H1 (cell line): ENCODE measurements at regions not wholly inside any gene's neighbourhood (a gene's known extent, or its start where the extent isn't known, plus 50 kb on each side); places are given as distances from the start of the nearest gene placed in this dataset.

ENCODE experiments used
- CTCF ChIA-PET: fragments of 300-600 bp; sonication (Branson Sonifier 250); formaldehyde crosslinking; loops from one replicate; lab custom pipeline; 2021; ENCODE audit not compliant: partially characterized antibody; lab: Charles Lee
- POLR2A ChIA-PET: fragments of 300-600 bp; sonication (Branson Sonifier 250); formaldehyde crosslinking; loops from one replicate; lab custom pipeline; 2021; ENCODE audit warnings: inconsistent platforms; ENCODE audit not compliant: partially characterized antibody; lab: Charles Lee
- DNase-seq, 2 experiments: peaks; one replicate each; pipeline versions ENCODE4 v3.0.0 to v3.0.0-alpha.2; 2010 to 2022; ENCODE audit warnings: low spot score in 2 of 2, low read depth in 1 of 2, mixed read lengths in 1 of 2
- FAIRE-seq: peaks from 2 replicates; lab custom pipeline; 2011; peaks lifted over from hg19 to GRCh38; lab: Jason Lieb, UNC
- H2AFZ ChIP-seq: 2 replicates; pipeline ENCODE4 v1.8.1; 2012; ENCODE audit warnings: low read length, inconsistent platforms
- H2AK5ac ChIP-seq: 2 replicates; pipeline ENCODE4 v1.6.1; 2013; ENCODE audit warnings: low read depth, low read length
- H2BK120ac ChIP-seq: replicated peaks from 2 replicates; pipeline ENCODE3; 2013; ENCODE audit warnings: low read depth, low read length, inconsistent platforms
- H2BK12ac ChIP-seq: 2 replicates; pipeline ENCODE4 v1.6.1; 2013; ENCODE audit warnings: low read depth, low read length
- H2BK15ac ChIP-seq: 2 replicates; pipeline ENCODE4 v1.6.1; 2013; ENCODE audit warnings: low read length
- H2BK20ac ChIP-seq: 2 replicates; pipeline ENCODE4 v1.6.1; 2013; ENCODE audit warnings: low read length
- H2BK5ac ChIP-seq: 2 replicates; pipeline ENCODE4 v1.6.1; 2013; ENCODE audit warnings: low read depth, low read length
- H3K14ac ChIP-seq: 2 replicates; pipeline ENCODE4 v1.6.1; 2013; ENCODE audit warnings: inconsistent platforms; ENCODE audit not compliant: insufficient read length
- H3K18ac ChIP-seq: 2 replicates; pipeline ENCODE4 v1.6.1; 2013; ENCODE audit warnings: low read length; ENCODE audit errors: extremely low read depth
- H3K23ac ChIP-seq: 2 replicates; pipeline ENCODE4 v1.6.1; 2013; ENCODE audit warnings: inconsistent platforms; ENCODE audit not compliant: insufficient read length
- H3K23me2 ChIP-seq: 2 replicates; pipeline ENCODE4 v1.6.1; 2013; ENCODE audit warnings: low read depth, low read length
- H3K27ac ChIP-seq: 2 replicates; pipeline ENCODE4 v1.6.1; 2011; ENCODE audit warnings: low read depth, low read length, inconsistent platforms
- H3K27me3 ChIP-seq, 4 experiments: replicated peaks in 1 of 4; 1 replicate in 1 of 4; 2 replicates in 3 of 4; pipeline versions ENCODE4 v1.6.1 to v1.8.1; 2011 to 2013; ENCODE audit warnings: low read length in 3 of 4, mild to moderate bottlenecking in 3 of 4, inconsistent platforms in 2 of 4, mixed read lengths in 2 of 4, moderate library complexity in 1 of 4; ENCODE audit not compliant: control insufficient read depth in 3 of 4, insufficient read depth in 3 of 4; ENCODE audit errors: extremely low read depth in 1 of 4
- H3K36me3 ChIP-seq, 4 experiments: 2 replicates each; pipeline versions ENCODE4 v1.6.1 to v1.8.1; 2011 to 2013; ENCODE audit warnings: mild to moderate bottlenecking in 4 of 4, low read length in 3 of 4, moderate library complexity in 2 of 4, control low read depth in 1 of 4, inconsistent platforms in 1 of 4; ENCODE audit not compliant: insufficient read depth in 4 of 4, control insufficient read depth in 2 of 4
- H3K4ac ChIP-seq: replicated peaks from 2 replicates; pipeline ENCODE3; 2013; ENCODE audit warnings: low read length, low read depth, mixed read lengths, inconsistent platforms; ENCODE audit not compliant: insufficient read length
- H3K4me1 ChIP-seq, 4 experiments: replicated peaks in 1 of 4; 1 replicate in 1 of 4; 2 replicates in 3 of 4; pipeline versions ENCODE4 v1.6.1 to v1.8.1; 2011 to 2013; ENCODE audit warnings: low read length in 3 of 4, inconsistent platforms in 2 of 4, mixed read lengths in 1 of 4; ENCODE audit not compliant: insufficient read depth in 4 of 4, control insufficient read depth in 3 of 4
- H3K4me2 ChIP-seq, 2 experiments: 2 replicates each; pipeline versions ENCODE4 v1.6.1 to v1.8.1; 2011 to 2013; ENCODE audit warnings: low read depth in 2 of 2, low read length in 2 of 2, control low read depth in 1 of 2, inconsistent platforms in 1 of 2, mild to moderate bottlenecking in 1 of 2; ENCODE audit not compliant: insufficient read depth in 1 of 2
- H3K4me3 ChIP-seq, 4 experiments: fragments of 200-600, 300-600 bp in 1 of 4; sonication (generic), shearing (Covaris generic), sonication (Bioruptor Twin) in 1 of 4; 2 replicates each; pipeline versions ENCODE4 v1.5.1 to v1.8.1; 2011 to 2016; ENCODE audit warnings: low read length in 4 of 4, low read depth in 3 of 4, control low read depth in 2 of 4, inconsistent platforms in 2 of 4, mild to moderate bottlenecking in 2 of 4, mixed read lengths in 1 of 4, moderate library complexity in 1 of 4; ENCODE audit not compliant: insufficient read depth in 2 of 4; ENCODE audit errors: extremely low read depth in 1 of 4
- H3K56ac ChIP-seq: replicated peaks from 2 replicates; pipeline ENCODE3; 2013; ENCODE audit warnings: low read depth, mild to moderate bottlenecking, mixed read lengths, low read length, inconsistent platforms; ENCODE audit not compliant: insufficient read length
- H3K79me1 ChIP-seq: 2 replicates; pipeline ENCODE4 v1.6.1; 2013; ENCODE audit warnings: low read depth, low read length, control low read depth
- H3K79me2 ChIP-seq, 2 experiments: 2 replicates each; pipeline versions ENCODE4 v1.6.1 to v1.8.1; 2012 to 2013; ENCODE audit warnings: low read length in 2 of 2, mild to moderate bottlenecking in 2 of 2, inconsistent platforms in 1 of 2; ENCODE audit not compliant: insufficient read depth in 2 of 2, control insufficient read depth in 1 of 2
- H3K9ac ChIP-seq, 4 experiments: replicated peaks in 1 of 4; 1 replicate in 1 of 4; 2 replicates in 3 of 4; pipeline versions ENCODE4 v1.6.1 to v1.8.1; 2011 to 2013; ENCODE audit warnings: low read depth in 3 of 4, low read length in 3 of 4, control low read depth in 2 of 4, mild to moderate bottlenecking in 2 of 4, moderate library complexity in 2 of 4, inconsistent platforms in 1 of 4; ENCODE audit errors: extremely low read depth in 1 of 4
- H3K9me3 ChIP-seq, 2 experiments: 2 replicates each; pipeline versions ENCODE4 v1.6.1 to v1.8.1; 2012 to 2013; ENCODE audit warnings: mild to moderate bottlenecking in 2 of 2, moderate library complexity in 2 of 2, control low read depth in 1 of 2, inconsistent platforms in 1 of 2, low read depth in 1 of 2, low read length in 1 of 2, mixed read lengths in 1 of 2; ENCODE audit not compliant: insufficient read depth in 2 of 2
- H4K20me1 ChIP-seq, 2 experiments: replicated peaks in 1 of 2; 2 replicates each; pipeline versions ENCODE3 to v1.8.1; 2011 to 2013; ENCODE audit warnings: inconsistent platforms in 2 of 2, low read length in 2 of 2, mild to moderate bottlenecking in 1 of 2; ENCODE audit not compliant: insufficient read depth in 2 of 2, control insufficient read depth in 1 of 2
- H4K5ac ChIP-seq: 2 replicates; pipeline ENCODE4 v1.6.1; 2013; ENCODE audit warnings: low read length, low read depth, mixed read lengths, inconsistent platforms; ENCODE audit not compliant: insufficient read length
- H4K8ac ChIP-seq: 2 replicates; pipeline ENCODE4 v1.8.0; 2013; ENCODE audit warnings: mild to moderate bottlenecking, moderate library complexity, low read length, inconsistent platforms; ENCODE audit not compliant: insufficient read depth; ENCODE audit errors: extremely low read depth
- H4K91ac ChIP-seq: replicated peaks from 2 replicates; pipeline ENCODE3; 2013; ENCODE audit warnings: low read length, mixed read lengths, inconsistent platforms; ENCODE audit not compliant: insufficient read length
- CHD2 ChIP-seq: IDR thresholded peaks from 2 replicates; pipeline ENCODE4 v1.6.1; 2012; ENCODE audit warnings: low read length, improper control_type of control experiment
- FOSL1 ChIP-seq: IDR thresholded peaks from 2 replicates; pipeline ENCODE4 v1.6.1; 2011; ENCODE audit warnings: mild to moderate bottlenecking, low read depth, low read length, moderate library complexity; ENCODE audit not compliant: insufficient read depth
- HDAC6 ChIP-seq: IDR thresholded peaks from one replicate; pipeline ENCODE4 v1.7.1; 2012; ENCODE audit warnings: low read depth, mild to moderate bottlenecking, inconsistent platforms, low read length, moderate library complexity
- SP2 ChIP-seq: IDR thresholded peaks from 2 replicates; pipeline ENCODE4 v1.6.1; 2012; ENCODE audit warnings: mild to moderate bottlenecking, low read length, inconsistent platforms
- WGBS, 2 experiments: shearing (Covaris generic) in 1 of 2; methylation state at CpG; one replicate each; pipeline versions ENCODE4 v1.1.6 to v1.1.7; 2013 to 2015; ENCODE audit warnings: low lambda C conversion rate in 2 of 2, mixed read lengths in 2 of 2, inconsistent platforms in 1 of 2, low coverage in 1 of 2, missing lambda C conversion rate in 1 of 2; ENCODE audit not compliant: insufficient replicate concordance in 2 of 2, insufficient coverage in 1 of 2, insufficient read length in 1 of 2; ENCODE audit errors: extremely low coverage in 1 of 2, missing lambda C conversion rate in 1 of 2; 5-methylcytosine and 5-hydroxymethylcytosine counted together

GRCh38 chr5:21263361-21263760, 1275.4 kb upstream of the CDH18 start:
- 89% methylated on average over 2 of the region's 2 CpGs; no CpG with 5 or more reads in 1 of the 2 experiments for WGBS, 2 experiments
- TF ChIP-seq SP2 (no peak), CHD2 (no peak), HDAC6 (no peak), FOSL1 (no peak)
- ChIA-PET CTCF (no interaction called here), POLR2A (no interaction called here)
- Histone ChIP-seq H3K9me3 (no peaks in the 10 kb centered on the region), H3K14ac (no peak overlapping the region), H2BK5ac (no peak overlapping the region), H4K8ac (no peak overlapping the region), H3K56ac (no peak overlapping the region), H3K27me3 (no peaks in the 10 kb centered on the region), H2AK5ac (no peak overlapping the region), H3K4me3 (no peak overlapping the region), H4K5ac (no peak overlapping the region), H3K36me3 (no peaks in the 10 kb centered on the region), H3K23ac (no peak overlapping the region), H2BK12ac (no peak overlapping the region), H2BK120ac (no peak overlapping the region), H4K20me1 (no peaks in the 10 kb centered on the region), H3K79me2 (no peaks in the 10 kb centered on the region), H2AFZ (no peak overlapping the region), H3K4me2 (no peak overlapping the region), H3K27ac (no peak overlapping the region), H2BK15ac (no peak overlapping the region), H3K9ac (no peak overlapping the region), H3K23me2 (no peaks in the 10 kb centered on the region), H2BK20ac (no peak overlapping the region), H3K4me1 (no peaks in the 10 kb centered on the region), H3K18ac (no peak overlapping the region), H3K4ac (no peak overlapping the region), H4K91ac (no peak overlapping the region), H3K79me1 (no peaks in the 10 kb centered on the region)
- DNase-seq (no peak), FAIRE-seq (no peak)
